ENCODE measurements at regions not wholly inside any gene's neighbourhood (a gene's known extent, or its start where the extent isn't known, plus 50 kb on each side); places are given as distances from the start of the nearest gene placed in this dataset.

GRCh38 chrX:84747516-84747915 lies 245.3 kb upstream of the HDX start:
- TF ChIP-seq, protein P1, sequence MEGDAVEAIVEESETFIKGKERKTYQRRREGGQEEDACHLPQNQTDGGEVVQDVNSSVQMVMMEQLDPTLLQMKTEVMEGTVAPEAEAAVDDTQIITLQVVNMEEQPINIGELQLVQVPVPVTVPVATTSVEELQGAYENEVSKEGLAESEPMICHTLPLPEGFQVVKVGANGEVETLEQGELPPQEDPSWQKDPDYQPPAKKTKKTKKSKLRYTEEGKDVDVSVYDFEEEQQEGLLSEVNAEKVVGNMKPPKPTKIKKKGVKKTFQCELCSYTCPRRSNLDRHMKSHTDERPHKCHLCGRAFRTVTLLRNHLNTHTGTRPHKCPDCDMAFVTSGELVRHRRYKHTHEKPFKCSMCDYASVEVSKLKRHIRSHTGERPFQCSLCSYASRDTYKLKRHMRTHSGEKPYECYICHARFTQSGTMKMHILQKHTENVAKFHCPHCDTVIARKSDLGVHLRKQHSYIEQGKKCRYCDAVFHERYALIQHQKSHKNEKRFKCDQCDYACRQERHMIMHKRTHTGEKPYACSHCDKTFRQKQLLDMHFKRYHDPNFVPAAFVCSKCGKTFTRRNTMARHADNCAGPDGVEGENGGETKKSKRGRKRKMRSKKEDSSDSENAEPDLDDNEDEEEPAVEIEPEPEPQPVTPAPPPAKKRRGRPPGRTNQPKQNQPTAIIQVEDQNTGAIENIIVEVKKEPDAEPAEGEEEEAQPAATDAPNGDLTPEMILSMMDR (IDR thresholded peaks at IDR 0.05) = no peak
- TF ChIP-seq POLR2AphosphoS5 (IDR thresholded peaks at IDR 0.05) (no peak), POLR2A (IDR thresholded peaks at IDR 0.05) (no peak), EP300 (IDR thresholded peaks at IDR 0.05) (no peak)
